HG02938 (cell line): ENCODE measurements at regions not wholly inside any gene's neighbourhood (a gene's known extent, or its start where the extent isn't known, plus 50 kb on each side); places are given as distances from the start of the nearest gene placed in this dataset.
"Not testable (repeated sequence)": the region's sequence is repeated elsewhere in the genome, so short reads cannot be mapped to it uniquely, and the experiment has no call there.

Source experiments
- ATAC-seq: cut with Tn5 transposase; IDR thresholded peaks from one replicate; pipeline ENCODE4 v1.9.1; 2021; ENCODE audit warnings: mild to moderate bottlenecking, moderate library complexity; ENCODE audit not compliant: unreplicated experiment

- ATAC-seq = no peak
Measured at GRCh38 chr6:105882121-105882803, 203.9 kb upstream of the PRDM1 start.

- no peak for ATAC-seq
Measured at GRCh38 chr6:105881608-105882007, 204.5 kb upstream of the PRDM1 start.

- no peak for ATAC-seq
Measured at GRCh38 chr6:105880030-105880492, 206.1 kb upstream of the PRDM1 start.

- ATAC-seq = no peak
Measured at GRCh38 chr6:105879146-105879545, 207.0 kb upstream of the PRDM1 start.

- ATAC-seq = no peak
Measured at GRCh38 chr6:105875974-105876640, 210.0 kb upstream of the PRDM1 start.

- ATAC-seq = no peak
Measured at GRCh38 chr6:105874835-105875626, 211.1 kb upstream of the PRDM1 start.

GRCh38 chr6:105873799-105874198, 212.3 kb upstream of the PRDM1 start:
- no peak for ATAC-seq

GRCh38 chr6:105873211-105873704, 212.9 kb upstream of the PRDM1 start:
- no peak for ATAC-seq

- no peak for ATAC-seq
Measured at GRCh38 chr6:105872249-105872648, 213.9 kb upstream of the PRDM1 start.

GRCh38 chr6:105871542-105871941, 214.6 kb upstream of the PRDM1 start:
- no peak for ATAC-seq

GRCh38 chr6:105869835-105870440, 216.2 kb upstream of the PRDM1 start:
- ATAC-seq = no peak

- no peak for ATAC-seq
Measured at GRCh38 chr6:105868823-105869460, 217.2 kb upstream of the PRDM1 start.

GRCh38 chr6:105867821-105868220, 218.3 kb upstream of the PRDM1 start:
- no peak for ATAC-seq

- ATAC-seq = no peak
Measured at GRCh38 chr6:105867277-105867676, 218.9 kb upstream of the PRDM1 start.

GRCh38 chr6:105862936-105863607, 223.1 kb upstream of the PRDM1 start:
- no peak for ATAC-seq

GRCh38 chr6:105860927-105861326, 225.2 kb upstream of the PRDM1 start:
- not testable (repeated sequence) for ATAC-seq

GRCh38 chr6:105859457-105859856, 226.7 kb upstream of the PRDM1 start:
- no peak for ATAC-seq

GRCh38 chr6:105858639-105859038, 227.5 kb upstream of the PRDM1 start:
- not testable (repeated sequence) for ATAC-seq

- no peak for ATAC-seq
Measured at GRCh38 chr6:105855433-105855832, 230.7 kb upstream of the PRDM1 start.

GRCh38 chr6:105853979-105854378, 232.2 kb upstream of the PRDM1 start:
- not testable (repeated sequence) for ATAC-seq
